HG02571 (cell line): ENCODE measurements at regions not wholly inside any gene's neighbourhood (a gene's known extent, or its start where the extent isn't known, plus 50 kb on each side); places are given as distances from the start of the nearest gene placed in this dataset.

Source experiments
- ATAC-seq: cut with Tn5 transposase; IDR thresholded peaks from one replicate; pipeline ENCODE4 v1.9.1; 2021; ENCODE audit warnings: mild to moderate bottlenecking, moderate library complexity; ENCODE audit not compliant: unreplicated experiment

DNA sequence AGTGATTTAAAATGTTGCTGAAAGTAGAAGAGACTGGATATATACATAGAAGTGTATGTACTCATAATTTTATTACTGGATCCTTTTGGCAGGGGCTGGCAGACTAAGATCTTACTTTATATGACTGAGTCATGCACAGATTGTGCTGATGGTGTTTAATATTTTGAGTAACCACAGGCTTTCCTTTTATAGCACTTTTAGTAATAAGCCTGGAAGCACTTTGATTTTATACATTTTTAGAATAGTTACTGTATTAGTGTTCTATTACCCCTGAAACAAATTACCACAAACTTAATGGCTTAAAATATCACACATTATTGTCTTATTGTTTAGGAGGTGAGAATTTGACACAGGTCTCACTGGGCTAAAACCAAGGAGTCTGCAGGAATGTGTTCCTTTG is 113.4 kb upstream of the CDH8 start:
- ATAC-seq, result no peak

DNA sequence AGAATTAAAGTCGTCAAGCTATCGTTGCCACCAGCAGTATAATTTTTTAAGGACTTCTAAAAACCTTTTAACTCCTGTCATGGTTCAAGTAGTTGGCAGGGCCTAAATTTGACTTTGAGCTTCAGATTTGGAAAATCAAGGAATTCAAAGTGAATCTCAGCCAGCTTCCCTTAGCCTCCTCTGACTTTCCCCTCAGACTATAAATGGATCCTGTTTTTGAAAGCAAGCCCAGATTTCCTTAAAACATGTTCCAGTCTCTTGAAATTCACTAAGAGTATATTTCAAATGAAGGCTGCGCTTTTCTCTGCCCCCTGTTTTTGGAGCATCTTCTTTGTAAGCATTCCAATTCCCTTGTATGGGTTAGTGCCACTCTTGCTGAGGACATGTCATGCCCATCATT is 101.8 kb upstream of the CDH8 start:
- no peak for ATAC-seq

DNA sequence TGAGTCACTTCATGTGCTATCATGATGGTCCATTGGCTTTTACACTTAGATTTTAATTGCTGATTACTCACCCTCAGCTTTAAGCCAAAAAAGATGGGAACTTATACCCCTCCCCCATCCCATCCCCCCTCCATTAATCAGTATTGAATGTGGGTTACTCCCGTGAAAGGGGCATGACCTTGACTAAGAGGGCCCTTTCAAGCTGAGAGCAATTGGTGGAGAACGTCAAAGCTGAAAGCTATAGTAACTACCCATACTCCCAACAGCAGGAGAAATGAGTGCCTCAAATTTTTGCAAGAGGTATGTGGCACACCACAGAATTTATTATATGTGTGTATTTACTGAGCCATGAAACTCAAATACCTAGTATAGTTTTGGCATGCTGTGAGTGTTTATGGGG is 99.7 kb upstream of the CDH8 start:
- ATAC-seq, result no peak

DNA sequence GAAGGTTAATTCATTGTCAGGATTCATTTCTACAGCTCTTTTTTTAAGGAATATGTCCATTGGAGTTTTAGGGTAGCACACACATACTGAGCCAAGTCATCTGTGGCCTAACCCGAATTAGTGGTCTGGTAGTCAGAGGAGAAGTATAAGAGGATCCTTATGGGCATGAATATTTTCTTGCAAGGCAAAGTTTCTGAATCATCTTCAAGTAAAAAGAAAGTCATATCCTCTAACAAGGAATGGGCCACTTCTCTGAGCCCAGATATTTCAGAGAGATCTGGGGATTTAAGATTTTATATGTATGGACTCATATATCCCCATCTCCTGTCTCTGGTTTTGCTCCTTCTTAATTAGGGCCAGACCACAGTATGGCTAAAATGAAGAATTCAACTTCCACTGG is 99.2 kb upstream of the CDH8 start:
- no peak for ATAC-seq

DNA sequence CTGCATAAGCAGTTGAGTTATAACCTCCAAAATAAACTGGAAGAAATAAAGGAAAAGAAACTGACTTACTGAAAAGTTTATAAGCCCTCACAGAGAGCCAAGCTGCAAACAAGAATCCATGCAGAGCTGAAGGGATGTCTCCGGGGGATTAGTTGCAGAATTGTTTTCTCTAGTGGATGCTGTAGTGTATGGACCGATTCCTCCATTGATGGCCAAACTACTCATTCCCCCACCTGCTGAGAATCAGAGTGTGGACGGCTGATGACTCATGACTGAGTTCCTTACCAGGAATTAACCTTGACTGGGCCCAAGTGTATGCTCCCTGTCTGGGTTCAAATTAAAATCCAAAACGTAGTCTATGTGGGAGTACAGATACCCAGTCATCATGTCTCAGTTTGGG is 93.9 kb upstream of the CDH8 start:
- ATAC-seq, result no peak

DNA sequence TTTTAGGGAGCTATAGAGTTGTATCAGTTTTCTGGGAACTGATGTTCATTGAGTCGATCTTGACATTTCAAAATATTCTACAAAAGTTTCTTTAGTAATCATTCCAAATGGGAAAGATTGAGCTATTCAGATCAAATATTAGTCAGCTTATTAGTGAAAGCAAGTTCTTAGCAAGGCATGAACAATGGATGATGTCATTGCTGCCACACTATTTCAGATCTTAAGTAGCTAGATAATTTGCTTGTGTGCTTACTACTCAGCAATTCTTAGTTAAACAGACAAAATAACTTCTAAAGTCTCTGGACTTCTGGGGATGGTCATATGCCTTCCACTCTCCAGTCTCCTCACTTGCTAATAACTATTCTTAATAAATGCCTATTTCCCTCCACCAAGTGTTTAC is 69.0 kb upstream of the CDH8 start:
- ATAC-seq, result no peak

DNA sequence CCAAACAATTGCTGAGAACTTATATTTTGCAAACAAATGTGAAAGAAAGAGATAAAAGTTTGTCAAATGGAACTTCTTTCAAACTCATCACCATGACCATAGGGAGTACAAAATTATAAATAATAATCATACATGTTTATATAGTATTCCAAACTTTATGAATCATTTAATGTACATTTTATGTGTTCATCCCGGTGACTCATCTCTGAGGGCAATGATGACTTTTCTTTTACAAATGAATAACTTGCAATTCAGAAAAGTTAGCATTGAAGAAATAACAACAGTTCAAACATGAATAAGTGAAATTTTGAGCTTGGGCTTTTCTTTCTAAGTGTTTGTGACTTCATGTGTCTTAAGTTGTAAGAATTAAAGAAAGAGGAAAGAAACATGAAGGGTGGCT is 66.3 kb upstream of the CDH8 start:
- ATAC-seq, result no peak

DNA sequence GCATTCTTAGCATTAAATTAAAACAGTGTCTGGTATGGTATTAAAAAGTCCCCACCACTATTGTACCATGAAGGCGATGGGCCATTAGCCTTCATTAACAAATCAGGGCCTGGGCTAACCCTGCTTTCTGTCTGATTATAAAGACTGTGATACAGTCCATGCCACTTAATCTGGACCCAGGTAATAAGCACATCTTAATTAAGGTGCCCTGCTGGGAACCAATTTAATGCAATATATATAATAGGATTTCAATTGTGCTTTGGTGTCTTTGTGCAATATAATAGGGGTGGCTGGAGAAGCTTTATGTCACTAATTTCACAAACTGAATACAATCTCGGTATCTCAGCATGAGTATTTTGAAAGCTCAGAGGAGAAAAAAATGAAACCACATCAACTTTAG is 64.4 kb upstream of the CDH8 start:
- ATAC-seq, result no peak

DNA sequence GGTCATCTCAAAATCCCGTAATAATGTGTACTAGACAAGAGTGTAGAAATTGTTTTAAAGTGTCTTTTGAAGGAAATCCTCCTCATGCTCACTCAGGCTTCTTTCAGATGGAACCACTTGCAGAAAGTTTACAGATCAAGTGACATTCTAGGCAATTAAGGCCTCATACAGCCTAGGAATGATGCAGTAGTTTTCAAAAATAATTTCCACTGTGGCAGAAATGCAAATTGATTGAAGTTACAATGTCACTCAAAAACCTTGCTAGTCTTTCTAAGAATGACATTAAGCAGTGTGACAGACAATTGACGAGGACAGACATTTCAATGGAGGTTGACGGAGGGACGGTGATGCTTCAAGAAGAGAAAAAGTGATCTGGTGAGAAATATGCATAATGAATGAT is 53.5 kb upstream of the CDH8 start:
- ATAC-seq, result no peak

DNA sequence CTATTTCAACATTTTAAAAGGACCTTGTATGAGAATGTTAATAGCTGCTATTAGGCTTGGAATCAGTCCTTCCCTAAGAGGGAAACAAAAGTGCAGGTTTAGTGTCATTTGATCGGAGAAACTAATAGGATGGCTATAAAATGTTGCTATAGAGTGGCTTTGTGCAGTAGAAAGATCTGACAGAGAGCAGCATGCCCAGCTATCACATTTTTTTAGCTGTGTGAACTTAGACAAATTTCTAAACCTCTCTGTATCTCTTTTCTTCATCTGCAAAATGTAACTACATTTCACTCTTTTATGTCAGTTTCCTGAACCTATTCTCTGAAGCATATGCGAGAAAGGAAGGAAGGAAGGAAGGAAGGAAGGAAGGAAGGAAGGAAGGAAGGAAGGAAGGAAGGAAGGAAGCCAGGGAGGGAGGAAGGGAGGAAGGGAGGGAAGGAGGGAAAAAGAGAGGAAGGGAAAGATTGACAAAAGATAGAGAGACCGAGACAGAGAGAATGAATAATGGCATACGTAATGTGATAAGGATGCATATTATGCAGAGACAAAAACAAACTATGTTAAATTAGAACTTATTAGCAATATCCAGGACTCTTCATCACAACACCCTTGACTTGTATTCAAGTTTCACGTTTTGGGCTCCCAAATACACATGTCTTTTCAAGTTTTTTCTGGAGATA is 52.6 kb upstream of the CDH8 start:
- no peak for ATAC-seq
